Dermis blood vessel endothelial cell (primary cell): ENCODE measurements at regions not wholly inside any gene's neighbourhood (a gene's known extent, or its start where the extent isn't known, plus 50 kb on each side); places are given as distances from the start of the nearest gene placed in this dataset.
"Not testable (repeated sequence)": the region's sequence is repeated elsewhere in the genome, so short reads cannot be mapped to it uniquely, and the experiment has no call there.

ENCODE experiments used
- DNase-seq: peaks from one replicate; pipeline ENCODE4 v3.0.0; 2010

GRCh38 chr6:115798229-115798628 is 262.5 kb downstream of the FRK start:
- DNase-seq, result no peak

- no peak for DNase-seq
These were observed 263.9 kb downstream of the FRK start for GRCh38 chr6:115796829-115797228.

- no peak for DNase-seq
These were observed 264.6 kb downstream of the FRK start for GRCh38 chr6:115796061-115796460.

GRCh38 chr6:115783402-115784061 is 277.2 kb downstream of the FRK start:
- no peak for DNase-seq

GRCh38 chr6:115782612-115783011 is 278.1 kb downstream of the FRK start:
- DNase-seq, result no peak

- DNase-seq, result no peak
These were observed 286.9 kb downstream of the FRK start for GRCh38 chr6:115773741-115774140.

GRCh38 chr6:115770851-115771250 is 289.8 kb downstream of the FRK start:
- DNase-seq, result no peak

- no peak for DNase-seq
These were observed 292.2 kb downstream of the FRK start for GRCh38 chr6:115768500-115768899.

GRCh38 chr6:115767931-115768330 is 292.8 kb downstream of the FRK start:
- DNase-seq, result no peak

GRCh38 chr6:115766745-115767462 is 293.8 kb downstream of the FRK start:
- DNase-seq, result no peak

- DNase-seq, result no peak
These were observed 294.7 kb downstream of the FRK start for GRCh38 chr6:115765966-115766365.

- DNase-seq, result no peak
These were observed 301.6 kb downstream of the FRK start for GRCh38 chr6:115759051-115759450.

GRCh38 chr6:115753446-115753845 is 307.2 kb downstream of the FRK start:
- no peak for DNase-seq

GRCh38 chr6:115750946-115751345 is 309.7 kb downstream of the FRK start:
- DNase-seq, result no peak

- no peak for DNase-seq
These were observed 310.4 kb downstream of the FRK start for GRCh38 chr6:115750292-115750691.

GRCh38 chr6:115747719-115748118 is 313.0 kb downstream of the FRK start:
- no peak for DNase-seq

- DNase-seq, result not testable (repeated sequence)
These were observed 314.1 kb downstream of the FRK start for GRCh38 chr6:115746583-115746982.

GRCh38 chr6:115740907-115741306 is 319.8 kb downstream of the FRK start:
- no peak for DNase-seq

GRCh38 chr6:115735610-115736009 is 325.1 kb downstream of the FRK start:
- no peak for DNase-seq

GRCh38 chr6:115733426-115733825 is 327.3 kb downstream of the FRK start:
- no peak for DNase-seq

GRCh38 chr6:115729036-115729435 is 331.7 kb downstream of the FRK start:
- DNase-seq, result no peak

- DNase-seq, result no peak
These were observed 332.5 kb downstream of the FRK start for GRCh38 chr6:115728171-115728570.

GRCh38 chr6:115721564-115721963 is 339.1 kb downstream of the FRK start:
- no peak for DNase-seq

GRCh38 chr6:115720900-115721299 is 339.8 kb downstream of the FRK start:
- DNase-seq, result no peak

- DNase-seq, result no peak
These were observed 343.2 kb downstream of the FRK start for GRCh38 chr6:115717472-115717871.
